DMS53 (cell line): ENCODE measurements at regions not wholly inside any gene's neighbourhood (a gene's known extent, or its start where the extent isn't known, plus 50 kb on each side); places are given as distances from the start of the nearest gene placed in this dataset.
"Not testable (repeated sequence)": the region's sequence is repeated elsewhere in the genome, so short reads cannot be mapped to it uniquely, and the experiment has no call there.

ENCODE experiments used
- DNase-seq: peaks from one replicate; lab custom pipeline; 2025; lab: John Stamatoyannopoulos, UW

GRCh38 chr17:77838748-77839697 is 119.5 kb upstream of the TNRC6C start:
- DNase-seq: no peak

- no peak for DNase-seq
Observed at GRCh38 chr17:77839698-77840512, 118.6 kb upstream of the TNRC6C start.

GRCh38 chr17:77840513-77841165 is 117.9 kb upstream of the TNRC6C start:
- no peak for DNase-seq

- no peak for DNase-seq
Observed at GRCh38 chr17:77841742-77842527, 116.6 kb upstream of the TNRC6C start.

DNA sequence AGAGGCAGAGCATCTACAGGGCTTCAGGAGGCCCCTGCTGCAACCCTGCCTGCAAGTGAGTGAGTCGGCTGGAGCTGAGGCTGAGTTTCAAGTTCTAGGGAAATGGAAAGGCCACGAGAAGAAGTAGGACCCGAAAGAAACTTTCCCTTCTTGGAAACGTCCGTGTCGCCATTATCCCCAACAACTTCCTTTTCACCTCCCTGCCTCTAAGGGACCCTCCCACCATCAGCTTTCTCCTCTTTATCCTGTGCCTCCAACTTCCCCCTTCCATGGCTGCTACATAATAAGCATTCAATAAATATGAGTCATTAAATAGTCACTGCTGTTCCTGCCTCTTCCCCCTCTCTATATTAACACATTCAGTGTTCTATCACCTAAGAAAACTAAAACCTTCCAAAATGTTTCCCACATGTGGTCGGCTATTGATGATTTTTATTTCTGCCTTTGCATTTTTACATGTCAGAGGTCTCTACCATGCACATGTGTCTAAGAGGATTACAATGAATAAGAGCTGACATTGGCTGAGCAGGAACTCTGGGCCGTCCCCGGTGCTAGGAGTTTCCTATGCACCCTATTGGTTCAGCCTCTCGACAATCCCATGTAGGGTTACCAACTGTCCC is 115.9 kb upstream of the TNRC6C start:
- DNase-seq: no peak

- not testable (repeated sequence) for DNase-seq
Observed at GRCh38 chr17:77843255-77843895, 115.1 kb upstream of the TNRC6C start.

- no peak for DNase-seq
Observed at GRCh38 chr17:77843896-77844295, 114.6 kb upstream of the TNRC6C start.

- no peak for DNase-seq
Observed at GRCh38 chr17:77844681-77845080, 113.8 kb upstream of the TNRC6C start.

DNA sequence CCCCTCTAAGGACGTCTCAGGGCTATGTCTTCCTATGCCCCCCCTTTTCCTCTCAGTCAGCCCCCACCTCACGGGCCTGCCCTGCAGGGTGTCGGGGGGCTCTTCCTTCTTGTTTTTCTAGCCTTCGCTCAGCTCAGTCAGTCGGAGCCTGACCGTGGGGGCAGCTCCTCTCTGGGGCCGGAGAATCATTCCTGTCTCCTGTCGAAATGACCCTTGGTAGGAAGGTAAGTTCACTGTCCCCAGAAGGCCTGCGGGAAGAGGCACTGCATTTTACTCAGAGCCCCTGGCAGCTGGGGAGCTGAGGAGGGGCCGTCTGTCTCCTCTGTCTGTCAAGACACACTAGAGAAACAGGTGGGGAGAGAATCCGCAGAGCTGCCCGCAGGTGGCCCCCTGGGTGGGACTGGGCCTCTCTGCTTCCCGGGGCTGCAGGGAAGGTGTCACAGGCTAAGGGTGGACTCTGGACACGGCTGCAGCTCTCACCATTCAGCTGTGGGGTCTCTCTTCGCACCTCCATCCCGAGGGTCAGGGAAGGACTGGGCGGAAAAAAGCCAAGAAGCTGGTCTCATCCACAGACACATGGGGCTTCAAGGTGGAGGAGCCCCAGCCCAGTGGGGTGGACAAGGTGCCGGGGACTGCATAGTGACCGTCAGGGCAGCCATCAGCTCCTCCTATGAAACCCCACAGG is 112.8 kb upstream of the TNRC6C start:
- DNase-seq: no peak

DNA sequence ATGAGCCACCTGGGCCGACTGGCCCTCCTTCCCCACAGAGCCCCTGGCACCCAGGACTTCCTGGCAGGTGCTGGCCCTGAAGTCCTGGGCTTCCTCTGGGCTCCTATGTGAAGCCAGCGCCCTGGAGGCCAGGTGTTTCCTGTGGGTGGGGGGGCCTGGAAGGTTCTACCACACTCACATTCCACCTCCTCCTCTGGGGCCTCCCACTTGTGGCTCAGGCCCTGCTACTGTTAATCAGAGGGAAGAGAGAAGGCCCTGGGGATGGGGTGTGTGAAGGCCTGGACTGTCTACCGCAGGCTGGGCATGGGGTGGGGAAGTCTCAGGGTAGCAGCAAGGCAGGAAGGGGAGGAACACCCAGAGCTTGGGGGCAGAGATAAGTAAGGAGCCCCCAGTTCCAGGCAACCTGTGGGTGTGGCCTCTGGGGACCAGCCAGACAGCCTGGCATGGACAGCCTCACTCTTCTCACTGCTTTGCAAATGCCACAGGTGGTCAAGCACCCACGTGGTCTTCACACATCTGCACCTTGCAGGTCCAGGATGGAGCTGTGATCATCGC is 111.9 kb upstream of the TNRC6C start:
- no peak for DNase-seq

GRCh38 chr17:77847221-77848085 is 111.0 kb upstream of the TNRC6C start:
- DNase-seq: no peak

DNA sequence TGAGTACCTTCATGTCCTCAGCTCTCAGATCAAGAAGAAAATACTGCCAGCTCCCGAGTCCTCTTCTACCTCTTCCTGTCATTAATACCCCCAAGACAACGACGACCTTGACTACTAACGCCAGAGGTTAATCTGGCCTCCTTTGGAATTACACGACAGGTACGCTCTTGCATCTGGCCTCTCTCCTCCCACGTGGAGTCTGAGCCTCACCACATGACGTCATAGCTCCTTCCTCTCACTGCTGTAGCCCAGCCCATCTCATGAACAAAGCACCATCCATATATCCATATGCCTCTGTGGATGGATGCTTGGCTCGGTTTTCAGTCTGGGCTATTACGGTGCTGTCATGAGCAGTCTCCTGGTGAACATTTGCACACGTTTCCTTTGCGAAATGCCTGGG is 110.2 kb upstream of the TNRC6C start:
- DNase-seq: no peak

GRCh38 chr17:77849239-77849638 is 109.3 kb upstream of the TNRC6C start:
- no peak for DNase-seq

- DNase-seq: no peak
Observed at GRCh38 chr17:77851921-77852320, 106.6 kb upstream of the TNRC6C start.

DNA sequence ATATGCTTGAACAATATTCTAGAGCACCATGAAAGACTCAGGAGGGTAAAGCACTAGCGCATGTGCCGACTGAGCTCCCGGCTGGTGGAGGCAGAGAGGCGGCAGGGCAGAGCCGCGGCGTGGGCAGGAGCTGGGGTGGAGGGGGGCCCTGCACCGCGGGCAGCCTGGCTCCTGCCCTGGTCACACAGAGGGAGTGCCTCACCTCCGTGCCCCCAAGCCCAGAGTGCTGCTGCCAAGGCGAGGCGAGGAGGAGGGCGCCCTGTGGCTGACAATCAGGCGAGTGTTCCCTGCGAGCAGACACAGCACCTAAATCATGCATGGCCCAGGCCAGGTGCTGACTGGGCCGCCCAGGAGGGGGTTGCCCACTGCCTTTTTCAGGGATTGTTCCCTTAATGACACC is 105.8 kb upstream of the TNRC6C start:
- no peak for DNase-seq

- DNase-seq: no peak
Observed at GRCh38 chr17:77853191-77853977, 105.1 kb upstream of the TNRC6C start.

GRCh38 chr17:77854083-77854758 is 104.3 kb upstream of the TNRC6C start:
- DNase-seq: no peak
